Choroid plexus epithelial cell (primary cell): ENCODE measurements at regions not wholly inside any gene's neighbourhood (a gene's known extent, or its start where the extent isn't known, plus 50 kb on each side); places are given as distances from the start of the nearest gene placed in this dataset.

ENCODE experiments used
- DNase-seq: peaks from one replicate; pipeline ENCODE4 v3.0.0-alpha.2; 2010; ENCODE audit warnings: low read depth
- H3K4me3 ChIP-seq: 2 replicates; pipeline ENCODE4 v1.5.1; 2011; ENCODE audit warnings: low read depth, mild to moderate bottlenecking, control low read depth, low read length, moderate library complexity
- CTCF ChIP-seq: conservative IDR thresholded peaks from 2 replicates; pipeline ENCODE4 v1.5.1; 2011; ENCODE audit warnings: low read depth, mild to moderate bottlenecking, control low read depth, inconsistent platforms, low read length, moderate library complexity

- TF ChIP-seq CTCF = peak; percentile 14
- peak; percentile 50 for DNase-seq
- peak overlapping the region; percentile 42 for H3K4me3 ChIP-seq
These were observed 625.4 kb downstream of the QKI start for GRCh38 chr6:164039954-164040375.

- DNase-seq = no peak
- TF ChIP-seq CTCF = no peak
- H3K4me3 ChIP-seq = no peak overlapping the region
These were observed 622.8 kb downstream of the QKI start for GRCh38 chr6:164037171-164037870.

GRCh38 chr6:164035900-164036485 is 621.5 kb downstream of the QKI start:
- H3K4me3 ChIP-seq = no peak overlapping the region
- no peak for DNase-seq
- TF ChIP-seq CTCF = no peak

- DNase-seq = no peak
- no peak overlapping the region for H3K4me3 ChIP-seq
- no peak for TF ChIP-seq CTCF
These were observed 620.2 kb downstream of the QKI start for GRCh38 chr6:164034602-164035140.

GRCh38 chr6:164025180-164025579 is 610.7 kb downstream of the QKI start:
- TF ChIP-seq CTCF = no peak
- no peak for DNase-seq
- no peak overlapping the region for H3K4me3 ChIP-seq

- no peak for DNase-seq
- no peak overlapping the region for H3K4me3 ChIP-seq
- TF ChIP-seq CTCF = no peak
These were observed 609.0 kb downstream of the QKI start for GRCh38 chr6:164023535-164023934.

- no peak for TF ChIP-seq CTCF
- DNase-seq = no peak
- no peak overlapping the region for H3K4me3 ChIP-seq
These were observed 608.1 kb downstream of the QKI start for GRCh38 chr6:164022632-164023031.
